ENCODE measurements at regions not wholly inside any gene's neighbourhood (a gene's known extent, or its start where the extent isn't known, plus 50 kb on each side); places are given as distances from the start of the nearest gene placed in this dataset.

- no peak for DNase-seq (ENCODE audit: low read depth)
- H3K4me3 ChIP-seq (ENCODE audit: low read depth, low read length) = no peak overlapping the region
- no peak for TF ChIP-seq CTCF (IDR thresholded peaks at IDR 0.05; ENCODE audit: control insufficient read depth, extremely low read depth, insufficient read depth)
Measured at GRCh38 chr6:141688916-141689315, 443.8 kb upstream of the GJE1 start.

DNA sequence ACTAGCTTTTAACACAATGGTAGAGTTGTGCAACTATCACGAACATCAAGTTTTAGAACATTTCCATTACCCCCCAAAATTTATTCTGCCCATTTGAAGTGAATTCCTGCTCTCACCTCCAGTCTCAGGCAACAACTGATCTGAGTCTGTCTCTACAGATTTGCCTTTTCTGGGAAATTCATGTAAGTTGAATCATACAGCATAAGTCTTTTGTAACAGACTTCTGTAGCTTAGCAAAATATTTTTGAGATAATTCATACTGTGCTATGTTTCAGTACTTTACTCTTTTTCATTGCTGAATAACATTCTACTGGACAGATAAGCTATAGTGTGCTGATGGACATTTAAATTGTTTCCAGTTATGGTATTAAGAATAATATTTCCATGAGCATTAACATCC lies 447.3 kb upstream of the GJE1 start:
- no peak for TF ChIP-seq CTCF (IDR thresholded peaks at IDR 0.05; ENCODE audit: control insufficient read depth, extremely low read depth, insufficient read depth)
- no peak for DNase-seq (ENCODE audit: low read depth)
- H3K4me3 ChIP-seq (ENCODE audit: low read depth, low read length) = no peak overlapping the region

GRCh38 chr6:141682391-141682790 lies 450.3 kb upstream of the GJE1 start:
- no peak overlapping the region for H3K4me3 ChIP-seq (ENCODE audit: low read depth, low read length)
- TF ChIP-seq CTCF (IDR thresholded peaks at IDR 0.05; ENCODE audit: control insufficient read depth, extremely low read depth, insufficient read depth) = no peak

GRCh38 chr6:141677598-141678211 lies 455.0 kb upstream of the GJE1 start:
- H3K4me3 ChIP-seq (ENCODE audit: low read depth, low read length) = no peak overlapping the region
- TF ChIP-seq CTCF (IDR thresholded peaks at IDR 0.05; ENCODE audit: control insufficient read depth, extremely low read depth, insufficient read depth) = peak; percentile 63
- DNase-seq (ENCODE audit: low read depth) = peak; percentile 15

More at GRCh38 chr6:141682391-141682790, 450.3 kb upstream of the GJE1 start:
- no peak for DNase-seq (ENCODE audit: low read depth)

GRCh38 chr6:141675957-141676356 lies 456.8 kb upstream of the GJE1 start:
- no peak for DNase-seq (ENCODE audit: low read depth)
- peak; percentile 42 for TF ChIP-seq CTCF (IDR thresholded peaks at IDR 0.05; ENCODE audit: control insufficient read depth, extremely low read depth, insufficient read depth)
- H3K4me3 ChIP-seq (ENCODE audit: low read depth, low read length) = no peak overlapping the region

DNA sequence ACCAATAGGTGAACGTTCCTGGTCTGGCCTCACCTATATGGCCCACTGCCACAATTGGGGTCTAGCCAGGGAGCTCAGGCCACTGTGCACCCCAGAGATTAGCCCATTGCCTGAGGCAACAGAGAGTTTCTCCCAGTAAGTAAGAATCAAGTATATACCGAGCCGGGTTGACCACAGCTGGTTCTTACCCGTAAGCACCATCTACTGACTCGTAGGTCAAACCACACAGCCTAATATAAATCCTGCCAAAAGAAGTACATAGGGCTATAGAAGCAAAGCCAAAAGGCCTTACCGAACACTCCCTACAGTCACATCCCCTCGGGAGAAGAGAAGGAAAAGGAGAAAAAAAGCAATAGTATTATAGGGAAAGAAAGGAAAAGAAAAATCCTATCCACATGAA lies 463.6 kb upstream of the GJE1 start:
- no peak for TF ChIP-seq CTCF (IDR thresholded peaks at IDR 0.05; ENCODE audit: control insufficient read depth, extremely low read depth, insufficient read depth)
- no peak overlapping the region for H3K4me3 ChIP-seq (ENCODE audit: low read depth, low read length)
- no peak for DNase-seq (ENCODE audit: low read depth)
